ENCODE measurements at regions not wholly inside any gene's neighbourhood (a gene's known extent, or its start where the extent isn't known, plus 50 kb on each side); places are given as distances from the start of the nearest gene placed in this dataset.
"Not testable (repeated sequence)": the region's sequence is repeated elsewhere in the genome, so short reads cannot be mapped to it uniquely, and the experiment has no call there.

GRCh38 chr19:14310055-14310454 lies 71.2 kb upstream of the ADGRE5 start:
- Histone ChIP-seq H3K27ac (no peak overlapping the region), H3K36me3 (replicated peaks in 1 of 2) (no peaks in the 10 kb centered on the region), H3K4me3 (no peak overlapping the region), H3K27me3 (no peaks in the 10 kb centered on the region), H3K9me3 (replicated peaks in 1 of 3) (no peaks in the 10 kb centered on the region), H3K4me1 (replicated peaks in 1 of 2) (no peaks in the 10 kb centered on the region)
- TF ChIP-seq POLR2A (IDR thresholded peaks at IDR 0.05) (no peak), CTCF (IDR thresholded peaks at IDR 0.05) (no peak)
- DNase-seq: no peak
- intact Hi-C loops (cut with DNase I): no loop called here
- WGBS, 4 donors: 65 to 79% (median 78%) methylated on average over 5 of the region's 5 CpGs

- TF ChIP-seq POLR2A (IDR thresholded peaks at IDR 0.05) (no peak), CTCF (IDR thresholded peaks at IDR 0.05) (no peak)
- Histone ChIP-seq H3K27ac (no peak overlapping the region), H3K9me3 (replicated peaks in 1 of 3) (no peaks in the 10 kb centered on the region), H3K27me3 (no peaks in the 10 kb centered on the region), H3K36me3 (replicated peaks in 1 of 2) (no peaks in the 10 kb centered on the region), H3K4me3 (no peak overlapping the region), H3K4me1 (replicated peaks in 1 of 2) (no peaks in the 10 kb centered on the region)
- intact Hi-C loops (cut with DNase I): no loop called here
- no peak for DNase-seq
- WGBS, 4 donors: 56 to 74% (median 69%) methylated on average over 6 of the region's 6 CpGs
Measured at GRCh38 chr19:14305706-14306105, 75.5 kb upstream of the ADGRE5 start.

GRCh38 chr19:14301150-14301549 lies 80.1 kb upstream of the ADGRE5 start:
- WGBS, 4 donors: 88 to 92% (median 90%) methylated on average over 5 to 6 of the region's 6 CpGs

GRCh38 chr19:14300303-14300702 lies 80.9 kb upstream of the ADGRE5 start:
- whole genome bisulfite sequencing, 4 donors: 70 to 83% (median 78%) methylated on average over 5 to 6 of the region's 6 CpGs
- H3K27me3 ChIP-seq: no peaks in the 10 kb centered on the region
- no peaks in the 10 kb centered on the region for H3K9me3 ChIP-seq (replicated peaks in 1 of 3)
- no peaks in the 10 kb centered on the region for H3K36me3 ChIP-seq (replicated peaks in 1 of 2)
- DNase-seq: no peak
- H3K27ac ChIP-seq: no peak overlapping the region
- no peaks in the 10 kb centered on the region for H3K4me1 ChIP-seq (replicated peaks in 1 of 2)
- TF ChIP-seq CTCF (IDR thresholded peaks at IDR 0.05) (no peak), POLR2A (IDR thresholded peaks at IDR 0.05) (no peak)
- H3K4me3 ChIP-seq: no peak overlapping the region
- intact Hi-C loops (cut with DNase I): no loop called here

More at GRCh38 chr19:14301150-14301549, 80.1 kb upstream of the ADGRE5 start:
- TF ChIP-seq POLR2A (IDR thresholded peaks at IDR 0.05) (no peak), CTCF (IDR thresholded peaks at IDR 0.05) (no peak)
- DNase-seq: no peak
- no peaks in the 10 kb centered on the region for H3K27me3 ChIP-seq
- no peak overlapping the region for H3K27ac ChIP-seq
- no peak overlapping the region for H3K4me3 ChIP-seq
- H3K4me1 ChIP-seq (replicated peaks in 1 of 2): no peaks in the 10 kb centered on the region
- no peaks in the 10 kb centered on the region for H3K9me3 ChIP-seq (replicated peaks in 1 of 3)
- no peaks in the 10 kb centered on the region for H3K36me3 ChIP-seq (replicated peaks in 1 of 2)
- intact Hi-C loops (cut with DNase I): no loop called here

GRCh38 chr19:14299224-14299827 lies 81.9 kb upstream of the ADGRE5 start:
- H3K27ac ChIP-seq; DNase-seq; intact Hi-C loops (cut with DNase I); H3K4me1 ChIP-seq (replicated peaks in 1 of 2); H3K9me3 ChIP-seq (replicated peaks in 1 of 3); H3K27me3 ChIP-seq; H3K36me3 ChIP-seq (replicated peaks in 1 of 2); H3K4me3 ChIP-seq: not testable (repeated sequence)
- 87 to 94% (median 94%) methylated on average over 13 of the region's 13 CpGs for WGBS, 4 donors

- DNase-seq; H3K27me3 ChIP-seq; intact Hi-C loops (cut with DNase I): not testable (repeated sequence)
Measured at GRCh38 chr19:14297883-14298576, 83.2 kb upstream of the ADGRE5 start.

GRCh38 chr19:14294974-14295373 lies 86.3 kb upstream of the ADGRE5 start:
- DNase-seq; H3K27ac ChIP-seq; H3K27me3 ChIP-seq; H3K4me3 ChIP-seq; H3K36me3 ChIP-seq (replicated peaks in 1 of 2); H3K9me3 ChIP-seq (replicated peaks in 1 of 3); H3K4me1 ChIP-seq (replicated peaks in 1 of 2); intact Hi-C loops (cut with DNase I): not testable (repeated sequence)
- 78 to 85% (median 83%) methylated on average over 5 of the region's 5 CpGs for WGBS, 4 donors

More at GRCh38 chr19:14297883-14298576, 83.2 kb upstream of the ADGRE5 start:
- not testable (repeated sequence) for H3K27ac ChIP-seq; H3K4me1 ChIP-seq (replicated peaks in 1 of 2); H3K9me3 ChIP-seq (replicated peaks in 1 of 3); H3K4me3 ChIP-seq; H3K36me3 ChIP-seq (replicated peaks in 1 of 2)
- WGBS, 4 donors: 44 to 57% (median 48%) methylated on average over 12 to 14 of the region's 14 CpGs

All from adrenal gland (tissue), 9 donors.